Stimulated activated CD8-positive, alpha-beta memory T cell treated with anti-CD3 and anti-CD28 coated beads, Interleukin-2, amount 100 ng/mL, for 1 hour (primary cell): ENCODE measurements at regions not wholly inside any gene's neighbourhood (a gene's known extent, or its start where the extent isn't known, plus 50 kb on each side); places are given as distances from the start of the nearest gene placed in this dataset.
"Not testable (repeated sequence)": the region's sequence is repeated elsewhere in the genome, so short reads cannot be mapped to it uniquely, and the experiment has no call there.

Experiments
- DNase-seq, 2 donors: peaks; one replicate each; pipeline ENCODE4 v3.0.0-alpha.2; 2020; ENCODE audit warnings: low read depth in 2 of 2

DNA sequence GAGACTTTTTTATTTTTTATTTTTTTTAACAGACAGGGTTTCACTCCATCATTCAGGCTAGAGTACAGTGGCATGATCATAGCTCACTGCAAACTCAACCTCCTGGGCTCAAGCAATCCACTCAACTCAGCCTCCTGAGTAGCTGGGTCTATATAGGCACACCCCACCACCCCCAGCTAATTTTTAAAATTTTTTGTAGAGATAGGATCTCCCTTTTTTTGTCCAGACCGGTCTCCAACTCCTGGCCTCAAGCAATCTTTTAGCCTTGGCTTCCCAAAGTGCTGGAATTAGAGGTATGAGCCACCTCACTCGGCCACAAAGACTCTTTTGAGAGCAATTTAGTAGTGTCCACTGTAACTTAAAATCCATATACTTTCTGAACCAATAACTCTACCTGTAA is 103.3 kb upstream of the DST start:
- no peak for DNase-seq

DNA sequence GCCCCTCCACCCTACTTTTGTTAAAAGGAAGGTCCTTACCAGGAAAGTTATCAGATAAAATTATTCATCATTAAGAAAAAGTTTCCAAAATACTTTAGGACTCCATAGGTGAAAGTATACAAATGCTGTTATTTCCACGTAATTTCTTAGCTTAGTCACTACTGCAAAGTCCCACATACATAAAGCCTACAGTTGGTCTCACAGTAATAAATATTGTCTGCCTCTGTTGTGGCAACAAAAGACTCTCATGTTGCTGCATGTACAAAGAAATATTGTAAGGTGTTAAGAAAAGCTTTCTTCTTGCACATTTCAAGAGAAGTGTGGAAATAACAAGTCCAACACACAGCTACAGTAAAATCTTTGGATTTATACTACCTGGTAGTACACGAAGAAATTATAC is 102.4 kb upstream of the DST start:
- no peak for DNase-seq

DNA sequence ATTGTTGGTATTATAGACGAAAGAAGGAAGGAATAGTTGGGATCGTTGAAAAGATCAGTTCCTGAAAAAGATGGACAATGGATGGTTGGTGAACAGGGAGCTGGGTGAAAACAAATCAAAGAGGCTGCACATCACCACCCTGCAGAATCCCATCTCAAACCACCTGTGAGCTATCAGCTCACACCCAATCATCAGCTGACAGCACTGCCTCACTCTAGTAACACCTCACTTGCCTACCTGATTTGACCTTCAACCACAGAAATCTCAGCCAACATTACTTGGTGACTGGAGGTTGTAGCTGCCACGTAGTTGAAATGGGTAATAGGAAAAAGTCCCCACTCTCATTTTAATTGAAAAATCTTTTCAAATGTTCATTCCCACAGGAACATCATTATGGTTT is 101.8 kb upstream of the DST start:
- no peak for DNase-seq

DNA sequence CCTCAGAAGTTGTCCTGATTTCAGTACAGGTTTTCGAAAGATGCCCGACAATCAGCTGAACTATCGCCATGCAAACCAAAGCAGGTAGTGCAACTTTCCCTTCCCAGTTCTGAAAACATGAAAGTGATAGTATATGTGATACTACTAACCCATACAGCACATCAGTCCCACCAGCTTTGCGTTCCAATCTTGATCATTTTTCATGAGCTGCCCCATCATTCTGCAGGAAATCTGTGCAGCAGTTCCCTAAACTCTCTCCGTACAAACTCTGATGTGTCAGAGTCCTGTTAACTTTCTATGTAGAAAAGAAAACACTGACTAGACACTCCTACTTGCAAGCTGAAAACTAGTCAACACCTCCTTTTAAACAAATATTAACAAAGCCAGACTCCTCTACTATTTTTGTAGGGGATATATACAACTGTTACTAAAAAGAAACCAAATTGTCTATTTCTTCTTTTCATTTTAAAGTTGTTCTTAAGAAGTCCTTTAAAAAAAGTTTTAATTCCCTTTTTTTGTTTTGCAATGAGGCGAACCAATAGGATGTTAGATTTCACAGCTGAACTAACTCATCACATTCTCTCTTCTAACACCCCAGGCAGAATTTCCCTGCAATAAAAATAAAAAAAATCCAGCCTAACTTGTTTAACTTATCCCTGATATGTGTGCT is 99.6 kb upstream of the DST start:
- no peak for DNase-seq

DNA sequence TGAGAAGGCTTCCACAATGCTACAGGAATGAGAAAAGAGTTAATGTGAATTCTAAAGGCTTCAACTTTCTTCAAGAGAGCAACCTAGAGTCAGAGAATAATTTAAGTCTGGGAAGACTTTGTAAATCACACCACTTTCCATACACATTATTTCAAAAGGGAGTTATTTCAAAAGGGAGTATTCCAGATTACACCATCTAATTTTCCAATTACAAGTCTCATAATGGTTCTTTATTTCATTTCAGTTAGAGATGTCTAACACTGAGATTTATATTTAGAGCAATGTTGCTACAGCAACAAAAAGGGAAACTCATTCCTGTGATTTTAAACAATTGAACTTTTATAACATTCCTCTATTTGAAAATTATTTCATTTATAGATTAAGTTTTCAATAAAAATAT is 98.8 kb upstream of the DST start:
- DNase-seq = no peak

DNA sequence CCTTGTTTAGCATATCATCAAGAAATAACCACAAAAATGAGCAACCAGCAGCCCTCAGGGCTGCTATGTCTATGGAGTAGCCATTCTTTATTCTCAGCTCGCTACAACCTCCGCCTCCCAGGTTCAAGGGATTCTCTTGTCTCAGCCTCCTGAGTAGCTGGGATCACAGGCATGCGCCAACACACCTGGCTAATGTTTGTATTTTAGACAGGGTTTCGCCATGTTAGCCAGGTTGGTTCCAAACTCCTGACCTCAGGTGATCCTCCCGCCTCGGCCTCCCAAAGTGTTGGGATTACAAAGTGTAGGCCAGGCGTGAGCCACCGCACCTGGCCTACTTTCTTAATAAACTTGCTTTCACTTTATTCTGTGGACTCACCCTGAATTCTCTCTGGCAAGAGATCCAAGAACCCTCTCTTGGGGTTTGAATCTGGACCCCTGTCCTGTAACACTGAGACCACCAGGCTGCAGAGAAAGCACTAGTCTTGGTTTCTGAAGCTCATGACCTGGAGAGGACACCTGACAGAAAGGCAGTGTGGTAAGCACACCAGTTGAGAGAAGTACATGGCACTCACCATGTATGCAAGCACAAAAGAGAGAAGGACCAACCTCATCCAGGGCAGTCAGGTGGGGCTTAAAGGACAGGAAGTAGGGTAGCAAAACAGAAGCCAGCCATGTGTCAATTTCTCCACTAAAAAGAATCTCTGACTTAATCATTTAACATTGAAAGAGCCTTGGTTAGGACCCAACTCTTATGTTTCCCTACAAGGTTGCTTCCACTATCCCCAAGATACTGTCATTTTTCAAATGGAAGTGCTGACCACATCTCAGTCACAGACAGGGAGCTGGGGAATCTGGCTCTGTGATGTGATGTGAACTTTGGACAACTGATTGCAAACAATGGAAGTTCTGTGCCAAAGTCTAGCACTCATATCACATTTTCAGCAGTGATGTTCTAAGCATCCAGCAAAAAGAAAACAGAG is 97.4 kb upstream of the DST start:
- DNase-seq = no peak

DNA sequence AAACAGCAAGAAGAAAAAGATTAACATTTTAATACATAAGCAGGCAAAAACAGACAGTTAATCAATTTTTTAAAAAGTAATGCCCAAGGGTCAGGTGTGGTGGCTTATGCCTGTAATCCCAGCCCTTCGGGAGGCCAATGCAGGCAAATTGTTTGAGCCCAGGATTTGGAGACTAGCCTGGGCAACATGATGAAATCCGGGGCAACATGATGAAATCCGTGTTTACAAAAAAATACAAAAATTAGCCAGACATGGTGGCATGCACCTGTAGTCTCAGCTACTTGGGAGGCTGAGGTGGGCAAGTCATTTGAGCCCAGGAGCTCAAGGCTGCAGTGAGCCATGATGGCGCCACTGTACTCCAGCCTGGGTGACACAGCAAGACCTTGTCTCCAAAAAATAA is 94.1 kb upstream of the DST start:
- no peak for DNase-seq

DNA sequence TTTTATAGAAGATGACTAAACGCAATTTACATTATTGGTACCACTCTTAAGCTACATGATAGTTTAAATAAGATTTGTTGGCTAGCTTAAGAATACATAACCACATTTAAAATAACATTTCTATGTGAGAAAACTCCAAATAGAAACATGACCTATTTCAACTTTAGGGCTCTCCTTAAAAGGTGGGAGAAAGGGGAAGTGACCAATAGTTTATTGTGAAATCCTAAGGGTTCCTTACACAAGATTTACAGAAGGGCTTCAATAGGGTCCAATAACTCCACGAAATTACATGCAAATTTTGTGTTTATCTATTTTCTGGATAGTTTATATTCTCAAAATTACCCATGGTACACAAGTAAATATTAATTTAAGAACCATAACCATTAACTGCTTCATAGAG is 91.6 kb upstream of the DST start:
- DNase-seq = no peak

DNA sequence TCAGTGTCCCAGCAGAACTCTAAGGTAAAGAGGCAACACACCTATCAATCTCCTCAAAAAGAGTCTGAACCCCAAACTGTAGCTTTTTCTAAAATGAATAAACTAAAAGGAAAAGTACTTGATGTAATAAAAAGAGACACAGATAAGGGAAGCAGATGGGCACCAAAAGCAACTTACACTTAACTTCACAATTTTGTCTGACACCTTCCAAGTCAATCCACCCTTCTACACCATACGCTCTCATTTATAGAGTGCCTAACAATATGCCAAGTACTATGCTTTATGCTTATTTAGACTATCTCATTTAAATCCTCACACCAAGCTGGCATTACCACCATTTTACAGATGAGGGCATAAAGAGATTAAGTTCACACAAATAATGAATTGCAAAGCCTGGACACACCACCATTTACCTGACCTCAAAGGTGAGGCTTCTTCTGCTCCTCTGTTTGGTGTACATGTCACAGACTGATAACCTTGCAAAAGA is 90.6 kb upstream of the DST start:
- no peak for DNase-seq

DNA sequence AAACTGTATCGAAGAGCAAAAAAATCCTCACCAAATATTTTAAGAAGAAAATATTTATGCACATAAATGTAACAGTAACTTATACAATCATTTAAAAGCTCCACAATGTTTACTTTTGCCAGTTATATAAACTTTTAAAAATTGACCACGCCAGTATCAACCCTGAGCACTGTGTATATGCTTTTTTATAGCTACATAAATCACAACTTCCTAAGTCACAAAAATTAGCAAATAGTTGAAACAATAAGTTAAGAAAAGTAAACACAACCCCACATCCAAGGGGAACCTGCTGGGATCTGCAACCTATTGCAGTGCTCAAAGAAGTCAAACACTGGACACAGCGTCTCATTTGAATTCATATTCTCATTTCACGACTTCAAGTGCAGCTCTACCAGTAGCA is 89.8 kb upstream of the DST start:
- no peak for DNase-seq

DNA sequence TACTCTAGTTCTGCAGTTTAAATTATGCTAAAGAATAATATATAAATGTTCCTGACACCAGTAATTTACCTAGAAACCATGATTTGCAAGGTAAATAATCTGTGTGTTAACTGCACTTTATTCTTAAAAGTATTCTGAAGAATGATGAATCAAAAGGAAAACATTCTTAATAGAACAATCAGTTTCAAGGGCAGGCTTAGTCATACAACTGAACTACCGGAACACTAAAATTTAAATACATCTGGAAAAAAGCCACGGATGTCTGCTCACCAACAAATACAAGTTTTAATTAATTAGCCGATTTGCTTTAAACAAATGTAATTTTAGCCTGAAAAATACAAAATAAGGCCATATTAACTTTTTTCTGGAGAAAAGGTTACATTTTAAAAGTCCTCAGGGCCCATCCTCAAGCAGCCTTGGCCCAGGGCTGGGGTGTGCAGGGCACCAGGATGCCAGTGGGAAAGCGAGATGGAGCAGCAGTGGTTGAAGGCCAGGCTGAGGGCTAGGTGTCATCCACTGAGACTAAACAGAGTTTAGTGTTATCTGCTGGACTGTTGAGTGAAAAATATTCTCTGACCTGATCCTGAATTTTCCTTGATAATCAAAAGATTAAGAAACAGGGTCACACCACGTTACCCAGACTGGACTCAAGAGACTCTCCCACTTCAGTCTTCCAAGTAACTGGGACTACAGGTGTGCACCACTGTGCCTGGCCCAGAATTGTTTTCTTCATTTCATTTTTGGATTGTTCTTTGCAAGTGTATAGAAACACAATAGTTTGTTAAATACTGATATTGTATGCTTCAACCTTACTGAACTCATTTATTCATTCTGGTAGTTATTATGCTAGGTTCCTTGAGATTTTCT is 88.2 kb upstream of the DST start:
- no peak for DNase-seq

DNA sequence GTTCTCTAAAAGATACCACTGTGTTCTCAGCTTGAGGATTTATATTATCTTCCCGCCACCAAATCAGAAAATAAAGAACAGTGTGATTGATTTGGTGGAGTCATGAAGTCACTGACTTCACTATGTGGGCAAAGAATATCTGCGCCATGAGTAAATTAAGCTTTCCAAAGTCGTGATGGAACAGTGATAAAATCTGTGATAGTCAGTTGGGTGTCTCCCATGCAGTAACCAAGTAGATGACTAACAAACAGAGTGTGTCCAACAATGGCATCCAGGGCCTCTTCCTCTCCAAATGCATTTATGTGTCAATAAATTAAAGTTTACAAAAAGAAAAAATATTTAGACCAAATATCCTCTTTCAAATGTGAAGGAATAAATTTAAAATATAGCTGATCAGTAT is 87.0 kb upstream of the DST start:
- no peak for DNase-seq

DNA sequence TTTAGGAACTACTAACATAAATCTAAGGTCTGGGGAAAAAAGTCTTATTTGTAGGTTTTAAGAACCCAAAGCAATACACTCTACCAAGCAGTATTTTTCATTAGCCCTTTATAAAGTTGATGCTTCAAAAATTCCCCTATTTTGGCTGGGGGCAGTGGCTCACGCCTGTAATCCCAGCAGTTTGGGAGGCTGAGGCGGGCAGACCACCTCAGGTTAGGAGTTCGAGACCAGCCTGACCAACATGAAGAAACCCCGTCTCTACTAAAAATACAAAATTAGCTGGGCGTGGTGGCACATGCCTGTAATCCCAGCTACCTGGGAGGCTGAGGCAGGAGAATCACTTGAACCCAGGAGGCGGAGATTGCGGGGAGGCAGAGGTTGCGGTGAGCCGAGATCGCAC is 86.5 kb upstream of the DST start:
- DNase-seq = not testable (repeated sequence)

DNA sequence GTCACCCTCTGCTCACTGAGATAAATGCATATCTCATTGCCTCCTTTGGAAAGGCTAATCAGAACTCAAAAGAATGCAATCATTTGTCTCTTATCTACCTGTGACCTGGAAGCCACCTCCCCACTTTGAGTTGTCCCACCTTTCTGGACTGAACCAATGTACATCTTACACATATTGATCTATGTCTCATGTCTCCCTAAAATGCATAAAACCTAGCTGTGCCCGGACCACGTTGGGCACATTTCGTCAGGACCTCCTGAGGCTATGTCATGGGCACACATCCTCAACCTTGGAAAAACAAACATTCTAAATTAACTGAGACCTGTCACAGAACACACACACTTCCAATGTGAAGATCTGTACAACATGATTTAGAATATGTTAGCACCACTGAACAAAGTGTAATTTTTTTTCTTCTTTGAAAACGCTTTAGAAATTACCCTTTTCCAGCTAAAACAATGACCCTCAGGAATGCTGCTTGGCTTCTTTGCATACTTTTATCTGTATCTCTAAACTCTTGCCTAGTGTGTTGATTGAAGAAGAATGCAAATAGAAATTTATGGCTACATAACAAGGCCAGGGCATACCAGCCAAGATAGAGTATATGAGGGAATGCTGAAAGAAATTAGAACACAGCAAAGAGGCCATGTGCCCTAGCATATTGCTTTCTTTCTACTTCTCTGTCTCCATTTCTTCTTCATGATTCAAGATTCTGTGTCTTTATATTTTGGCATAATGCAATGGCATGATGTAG is 84.6 kb upstream of the DST start:
- no peak for DNase-seq

DNA sequence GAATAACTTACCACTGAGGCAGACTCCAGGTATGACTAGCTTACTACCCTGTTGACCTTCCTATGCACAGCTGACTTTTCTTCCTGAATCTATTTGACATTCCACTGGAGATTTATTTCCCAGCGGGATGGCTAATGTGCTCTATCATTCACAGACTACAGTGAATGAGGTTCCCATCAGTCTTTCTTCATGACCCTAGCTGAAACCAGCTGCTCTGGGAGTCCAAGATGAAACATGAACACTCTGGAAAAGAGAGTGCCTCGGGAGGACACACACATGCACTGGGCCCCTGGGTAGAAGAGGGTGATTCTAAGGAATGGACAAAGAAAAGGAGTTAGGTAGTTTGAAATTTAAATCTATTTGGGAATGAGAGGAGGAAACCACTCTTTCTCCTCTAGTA is 82.6 kb upstream of the DST start:
- DNase-seq = no peak

DNA sequence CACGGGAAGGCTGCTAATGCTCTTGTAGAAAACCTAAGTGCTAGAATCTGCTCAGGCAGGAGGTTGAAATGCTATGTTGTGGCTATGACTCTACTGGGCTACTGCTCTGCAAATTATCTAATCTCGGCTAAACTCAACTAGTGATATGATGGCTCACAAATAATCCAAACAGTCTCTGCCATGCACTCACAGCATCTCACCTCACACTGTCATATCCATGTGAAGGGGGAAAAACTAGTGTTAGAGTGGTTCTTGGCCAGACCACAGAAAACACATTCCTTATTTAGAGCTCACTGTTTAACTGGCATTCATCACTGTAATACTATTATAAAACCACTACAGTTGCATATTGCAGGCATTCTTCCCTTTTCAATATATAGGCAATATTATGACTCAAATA is 81.8 kb upstream of the DST start:
- no peak for DNase-seq

DNA sequence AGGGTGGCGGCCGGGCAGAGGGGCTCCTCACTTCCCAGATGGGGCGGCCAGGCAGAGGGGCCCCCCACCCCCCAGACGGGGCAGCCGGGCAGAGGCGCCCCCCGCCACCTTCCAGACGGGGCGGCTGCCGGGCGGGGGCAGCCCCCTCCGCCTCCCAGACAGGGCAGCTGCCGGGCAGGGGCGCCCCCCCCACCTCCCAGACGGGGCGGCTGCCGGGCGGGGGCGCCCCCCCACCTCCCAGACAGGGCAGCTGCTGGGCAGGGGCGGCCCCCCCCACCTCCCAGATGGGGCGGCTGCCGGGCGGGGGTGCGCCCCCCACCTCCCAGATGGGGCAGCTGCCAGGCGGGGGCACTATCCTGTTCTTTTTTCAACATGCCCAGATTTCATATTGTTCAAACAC is 78.2 kb upstream of the DST start:
- no peak for DNase-seq

DNA sequence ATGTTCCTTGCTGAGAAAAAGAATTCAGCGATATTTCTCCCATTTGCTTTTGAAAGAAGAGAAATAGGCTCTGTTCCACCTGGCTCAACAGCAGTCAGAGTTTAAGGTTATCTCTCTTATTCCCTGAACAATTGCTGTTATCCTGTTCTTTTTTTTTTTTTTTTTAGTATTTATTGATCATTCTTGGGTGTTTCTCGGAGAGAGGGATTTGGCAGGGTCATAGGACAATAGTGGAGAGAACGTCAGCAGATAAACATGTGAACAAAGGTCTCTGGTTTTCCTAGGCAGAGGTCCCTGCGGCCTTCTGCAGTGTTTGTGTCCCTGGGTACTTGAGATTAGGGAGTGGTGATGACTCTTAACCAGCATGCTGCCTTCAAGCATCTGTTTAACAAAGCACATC is 77.5 kb upstream of the DST start:
- DNase-seq = not testable (repeated sequence)

DNA sequence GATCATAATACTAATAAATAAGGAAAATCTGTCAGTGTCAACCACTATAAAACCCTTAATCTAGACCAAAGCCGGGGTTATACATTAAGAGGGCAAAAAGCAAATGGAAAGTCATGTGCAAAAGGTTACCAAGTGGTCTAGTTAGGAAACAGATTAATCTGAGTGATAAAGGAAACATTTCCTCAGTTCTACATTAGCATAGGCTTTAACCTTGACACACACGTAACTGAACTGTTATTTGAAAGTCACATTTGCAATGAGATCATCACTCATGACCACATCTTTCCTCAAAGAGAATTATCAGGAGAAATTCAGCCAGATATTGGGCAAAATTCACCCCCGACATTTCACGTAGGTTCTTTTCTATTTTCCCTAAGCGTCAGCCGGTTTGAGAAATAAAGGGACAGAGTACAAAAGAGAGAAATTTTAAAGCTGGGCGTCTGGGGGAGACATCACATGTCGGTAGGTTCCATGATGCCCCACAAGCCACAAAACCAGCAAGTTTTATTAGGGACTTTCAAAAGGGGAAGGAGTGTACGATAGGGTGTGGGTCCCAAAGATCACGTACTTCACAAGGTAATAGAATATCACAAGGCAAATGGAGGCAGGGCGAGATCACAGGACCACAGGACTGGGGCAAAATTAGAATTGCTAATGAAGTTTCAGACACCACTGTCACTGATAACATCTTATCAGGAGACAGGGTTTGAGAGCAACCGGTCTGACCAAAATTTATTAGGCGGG is 76.8 kb upstream of the DST start:
- DNase-seq = not testable (repeated sequence)

DNA sequence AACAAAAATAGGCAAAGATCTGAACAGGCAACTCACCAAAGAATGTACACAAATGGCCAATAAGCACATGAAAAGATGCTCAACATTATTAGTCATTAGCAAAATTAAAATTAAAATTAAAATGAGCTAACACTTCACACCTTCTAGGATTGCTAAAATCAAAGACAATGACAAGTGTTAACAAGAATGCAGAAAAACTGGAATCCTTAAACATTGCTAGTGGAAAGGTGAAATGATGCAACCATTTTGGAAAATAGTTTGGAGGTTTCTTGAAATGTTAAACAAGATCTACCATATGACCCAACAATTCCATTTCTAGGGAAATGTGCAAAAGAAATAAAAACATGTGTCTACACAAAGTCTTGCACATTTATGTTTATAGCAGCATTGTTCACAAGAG is 75.5 kb upstream of the DST start:
- no peak for DNase-seq

DNA sequence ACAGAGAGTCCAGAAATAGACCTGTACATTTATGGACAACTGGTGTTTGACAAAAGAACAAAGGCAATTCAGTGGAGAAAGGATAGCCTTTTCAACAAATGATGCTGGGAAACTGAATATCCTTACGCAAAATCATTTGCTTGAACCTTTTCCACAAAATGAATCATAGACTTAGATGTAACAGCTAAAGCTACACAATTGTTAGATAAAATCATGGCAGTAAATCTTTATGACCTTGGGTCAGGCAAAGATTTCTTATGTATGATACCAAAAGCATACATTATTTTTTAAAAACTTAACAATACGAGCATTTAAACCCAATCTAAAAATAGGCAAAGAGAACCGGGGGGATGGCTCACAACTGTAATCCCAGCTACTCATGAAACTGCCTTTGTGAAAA is 73.5 kb upstream of the DST start:
- no peak for DNase-seq
